ENCODE measurements at regions not wholly inside any gene's neighbourhood (a gene's known extent, or its start where the extent isn't known, plus 50 kb on each side); places are given as distances from the start of the nearest gene placed in this dataset.

DNA sequence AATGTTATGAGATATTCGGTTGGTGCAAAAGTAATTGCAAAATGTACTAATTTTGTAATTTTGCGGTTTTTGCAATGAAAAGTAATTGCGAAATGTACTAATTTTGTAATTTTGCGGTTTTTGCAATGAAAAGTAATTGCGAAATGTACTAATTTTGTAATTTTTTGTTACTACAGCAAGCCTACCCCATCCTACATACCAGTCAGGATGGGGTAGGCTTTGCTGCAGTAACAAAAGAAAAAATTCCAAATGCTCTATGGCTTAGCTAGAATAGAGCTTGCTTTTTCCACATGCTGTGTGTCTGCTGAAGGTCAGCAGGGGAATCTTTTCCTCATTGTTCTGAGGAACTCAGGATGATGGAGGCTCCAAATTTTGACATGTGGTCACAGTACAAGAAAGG, 83.3 kb upstream of the GPRC5B start:
- TF ChIP-seq SUZ12 (IDR thresholded peaks at IDR 0.05; ENCODE audit: extremely low read depth, insufficient read depth, insufficient read length) (no peak), YY1 (IDR thresholded peaks at IDR 0.05; ENCODE audit: insufficient read depth, insufficient read length) (no peak)

All from NT2/D1 (cell line).